ENCODE measurements at regions not wholly inside any gene's neighbourhood (a gene's known extent, or its start where the extent isn't known, plus 50 kb on each side); places are given as distances from the start of the nearest gene placed in this dataset.

DNA sequence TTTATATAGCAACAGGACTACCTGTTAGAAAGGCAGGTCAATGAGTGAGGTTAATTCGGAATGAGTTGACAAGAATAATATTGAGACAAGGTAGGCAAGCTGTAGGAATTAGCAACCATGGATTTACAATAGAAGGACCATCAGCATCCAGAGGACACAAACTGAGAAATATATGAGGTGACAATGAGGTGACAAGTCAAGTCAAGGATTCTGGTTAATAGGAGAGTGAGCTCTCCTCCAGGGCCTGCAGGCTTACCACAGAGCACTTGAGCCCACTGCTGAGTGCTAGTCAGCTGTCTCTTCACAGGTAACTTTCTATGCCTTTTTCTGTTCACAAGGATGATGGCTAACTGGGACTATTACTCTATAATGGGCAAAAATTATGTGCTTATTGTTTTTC lies 227.2 kb downstream of the MRPS30 start:
- ChIA-PET CTCF (no interaction called here), POLR2A (no interaction called here)
- no peak overlapping the region for H3K27ac Mint-ChIP-seq (ENCODE audit: unreplicated experiment)
- no peaks in the 10 kb centered on the region for H3K27me3 Mint-ChIP-seq (ENCODE audit: insufficient read depth, unreplicated experiment)
- no peaks in the 10 kb centered on the region for H3K9me3 Mint-ChIP-seq (ENCODE audit: unreplicated experiment)
- intact Hi-C loops (cut with micrococcal nuclease; ENCODE audit: unreplicated experiment) = no loop called here
- no peaks in the 10 kb centered on the region for H3K36me3 ChIP-seq (ENCODE audit: control insufficient read depth, insufficient read depth, low read length)
- no TSS peak for BruUV-seq (replicated peaks)
- H3K9me3 ChIP-seq = no peaks in the 10 kb centered on the region
- no peaks in the 10 kb centered on the region for H3K4me1 ChIP-seq
- no peak overlapping the region for H3K4me3 ChIP-seq (ENCODE audit: low read depth, low read length)
- no peaks in the 10 kb centered on the region for H3K4me1 Mint-ChIP-seq (ENCODE audit: low read depth, unreplicated experiment)
- no peak overlapping the region for H3K4me3 Mint-ChIP-seq (ENCODE audit: unreplicated experiment)
- DNase-seq = no peak
- no peaks in the 10 kb centered on the region for H3K27me3 ChIP-seq (replicated peaks; ENCODE audit: control insufficient read depth, insufficient read depth, low read length)
- TF ChIP-seq, protein P1, sequence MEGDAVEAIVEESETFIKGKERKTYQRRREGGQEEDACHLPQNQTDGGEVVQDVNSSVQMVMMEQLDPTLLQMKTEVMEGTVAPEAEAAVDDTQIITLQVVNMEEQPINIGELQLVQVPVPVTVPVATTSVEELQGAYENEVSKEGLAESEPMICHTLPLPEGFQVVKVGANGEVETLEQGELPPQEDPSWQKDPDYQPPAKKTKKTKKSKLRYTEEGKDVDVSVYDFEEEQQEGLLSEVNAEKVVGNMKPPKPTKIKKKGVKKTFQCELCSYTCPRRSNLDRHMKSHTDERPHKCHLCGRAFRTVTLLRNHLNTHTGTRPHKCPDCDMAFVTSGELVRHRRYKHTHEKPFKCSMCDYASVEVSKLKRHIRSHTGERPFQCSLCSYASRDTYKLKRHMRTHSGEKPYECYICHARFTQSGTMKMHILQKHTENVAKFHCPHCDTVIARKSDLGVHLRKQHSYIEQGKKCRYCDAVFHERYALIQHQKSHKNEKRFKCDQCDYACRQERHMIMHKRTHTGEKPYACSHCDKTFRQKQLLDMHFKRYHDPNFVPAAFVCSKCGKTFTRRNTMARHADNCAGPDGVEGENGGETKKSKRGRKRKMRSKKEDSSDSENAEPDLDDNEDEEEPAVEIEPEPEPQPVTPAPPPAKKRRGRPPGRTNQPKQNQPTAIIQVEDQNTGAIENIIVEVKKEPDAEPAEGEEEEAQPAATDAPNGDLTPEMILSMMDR (IDR thresholded peaks at IDR 0.05; ENCODE audit: insufficient read depth in 1 of 2, low read depth in 1 of 2, low read length in 1 of 2, severe bottlenecking in 1 of 2, unreplicated experiment in 1 of 2) = no peak
- H3K36me3 Mint-ChIP-seq (ENCODE audit: insufficient read depth, unreplicated experiment) = no peaks in the 10 kb centered on the region

DNA sequence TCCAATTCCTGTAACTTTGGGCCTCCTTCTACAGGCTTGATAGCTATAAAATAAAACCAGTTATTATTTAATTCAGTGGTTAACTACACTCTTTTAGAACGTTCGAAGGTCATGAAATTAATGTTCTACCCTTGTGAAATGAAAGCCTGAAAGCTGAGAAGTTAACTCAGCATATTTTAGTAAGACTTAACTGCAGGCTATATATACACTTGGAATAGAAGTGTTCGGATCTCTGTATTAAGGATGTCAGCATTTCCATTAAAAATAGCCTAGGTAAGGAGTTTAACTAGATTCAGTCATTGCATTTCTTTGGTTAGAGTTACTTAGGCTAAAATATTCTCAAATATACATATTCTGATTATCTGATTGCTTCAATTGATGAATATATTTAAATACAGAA lies 229.2 kb downstream of the MRPS30 start:
- CTCF ChIA-PET = no interaction called here
- Mint-ChIP-seq H3K27ac (ENCODE audit: unreplicated experiment) (no peak overlapping the region), H3K36me3 (ENCODE audit: insufficient read depth, unreplicated experiment) (peaks cover 1% of the 10 kb centered on the region), H3K4me3 (ENCODE audit: unreplicated experiment) (no peak overlapping the region), H3K4me1 (ENCODE audit: low read depth, unreplicated experiment) (no peaks in the 10 kb centered on the region), H3K9me3 (ENCODE audit: unreplicated experiment) (no peaks in the 10 kb centered on the region), H3K27me3 (ENCODE audit: insufficient read depth, unreplicated experiment) (no peaks in the 10 kb centered on the region)
- H3K9me3 ChIP-seq = no peaks in the 10 kb centered on the region
- no peak overlapping the region for H3K4me3 ChIP-seq (ENCODE audit: low read depth, low read length)
- TF ChIP-seq, protein P1 (IDR thresholded peaks at IDR 0.05; ENCODE audit: insufficient read depth in 1 of 2, low read depth in 1 of 2, low read length in 1 of 2, severe bottlenecking in 1 of 2, unreplicated experiment in 1 of 2) = no peak
- BruUV-seq (replicated peaks) = no TSS peak
- no peak for DNase-seq
- POLR2A ChIA-PET = no interaction called here
- H3K4me1 ChIP-seq = no peaks in the 10 kb centered on the region
- intact Hi-C loops (cut with micrococcal nuclease; ENCODE audit: unreplicated experiment) = loop anchor here (1.0 kb wide), 1 partner anchor 483 kb away; no protein-coding TSS in a partner anchor
- H3K36me3 ChIP-seq (ENCODE audit: control insufficient read depth, insufficient read depth, low read length) = no peaks in the 10 kb centered on the region
- no peaks in the 10 kb centered on the region for H3K27me3 ChIP-seq (replicated peaks; ENCODE audit: control insufficient read depth, insufficient read depth, low read length)

DNA sequence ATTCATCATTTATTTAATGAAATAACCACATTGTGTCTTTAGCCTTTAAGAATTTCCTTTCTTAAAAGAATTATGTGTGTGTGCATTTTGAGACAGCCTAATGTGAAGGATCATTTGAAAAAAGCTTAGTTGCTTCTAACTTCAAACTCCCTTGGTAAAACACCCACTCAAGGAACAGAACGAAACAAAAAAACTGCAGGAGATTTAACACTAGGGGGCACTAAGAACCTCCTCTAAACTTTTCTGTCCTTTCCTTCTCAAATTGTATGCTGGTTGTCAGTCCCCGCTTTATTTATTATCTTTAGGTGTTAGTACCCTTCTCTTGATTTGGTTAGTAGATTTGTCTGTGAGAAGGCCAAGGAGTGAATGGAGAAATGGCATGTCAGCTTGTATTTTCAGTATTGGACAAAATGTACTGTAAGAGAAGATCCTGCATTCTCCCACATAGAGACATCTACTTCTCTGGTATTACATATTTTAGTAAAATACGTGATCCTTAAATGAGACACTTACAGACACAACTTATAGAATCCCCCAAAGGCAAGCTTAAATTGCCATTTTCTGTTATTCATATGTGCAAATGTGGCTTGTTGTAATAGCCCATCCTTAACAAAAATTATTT lies 229.7 kb downstream of the MRPS30 start:
- no peaks in the 10 kb centered on the region for H3K4me1 Mint-ChIP-seq (ENCODE audit: low read depth, unreplicated experiment)
- Histone ChIP-seq H3K36me3 (ENCODE audit: control insufficient read depth, insufficient read depth, low read length) (no peaks in the 10 kb centered on the region), H3K9me3 (no peaks in the 10 kb centered on the region), H3K4me3 (ENCODE audit: low read depth, low read length) (no peak overlapping the region), H3K27me3 (replicated peaks; ENCODE audit: control insufficient read depth, insufficient read depth, low read length) (no peaks in the 10 kb centered on the region), H3K4me1 (no peaks in the 10 kb centered on the region)
- no peak overlapping the region for H3K4me3 Mint-ChIP-seq (ENCODE audit: unreplicated experiment)
- intact Hi-C loops (cut with micrococcal nuclease; ENCODE audit: unreplicated experiment) = loop anchor here (1.0 kb wide), 1 partner anchor 483 kb away; no protein-coding TSS in a partner anchor
- H3K9me3 Mint-ChIP-seq (ENCODE audit: unreplicated experiment) = no peaks in the 10 kb centered on the region
- CTCF ChIA-PET = no interaction called here
- peaks cover 6% of the 10 kb centered on the region for H3K36me3 Mint-ChIP-seq (ENCODE audit: insufficient read depth, unreplicated experiment)
- peak in 1 of 2 experiments; percentile 40 for DNase-seq
- BruUV-seq (replicated peaks) = no TSS peak
- no peak overlapping the region for H3K27ac Mint-ChIP-seq (ENCODE audit: unreplicated experiment)
- H3K27me3 Mint-ChIP-seq (ENCODE audit: insufficient read depth, unreplicated experiment) = no peaks in the 10 kb centered on the region
- TF ChIP-seq, protein P1 (IDR thresholded peaks at IDR 0.05; ENCODE audit: insufficient read depth in 1 of 2, low read depth in 1 of 2, low read length in 1 of 2, severe bottlenecking in 1 of 2, unreplicated experiment in 1 of 2) = peak; percentile 69 to 74
- POLR2A ChIA-PET = no interaction called here
